ENCODE measurements at regions not wholly inside any gene's neighbourhood (a gene's known extent, or its start where the extent isn't known, plus 50 kb on each side); places are given as distances from the start of the nearest gene placed in this dataset.
"Not testable (repeated sequence)": the region's sequence is repeated elsewhere in the genome, so short reads cannot be mapped to it uniquely, and the experiment has no call there.

- DNase-seq (ENCODE audit: low read depth in 2 of 2) = no peak
Measured at GRCh38 chr21:35573472-35574374, 486.6 kb downstream of the SETD4 start.

- no peak for DNase-seq (ENCODE audit: low read depth in 2 of 2)
Measured at GRCh38 chr21:35571910-35572309, 488.4 kb downstream of the SETD4 start.

- no peak for DNase-seq (ENCODE audit: low read depth in 2 of 2)
Measured at GRCh38 chr21:35568643-35569042, 491.7 kb downstream of the SETD4 start.

GRCh38 chr21:35566874-35567273 is 493.5 kb downstream of the SETD4 start:
- DNase-seq (ENCODE audit: low read depth in 2 of 2) = no peak

GRCh38 chr21:35565204-35565611 is 495.1 kb downstream of the SETD4 start:
- no peak for DNase-seq (ENCODE audit: low read depth in 2 of 2)

- DNase-seq (ENCODE audit: low read depth in 2 of 2) = no peak
Measured at GRCh38 chr21:35563885-35564451, 496.4 kb downstream of the SETD4 start.

- no peak for DNase-seq (ENCODE audit: low read depth in 2 of 2)
Measured at GRCh38 chr21:35562876-35563275, 497.4 kb downstream of the SETD4 start.

- no peak for DNase-seq (ENCODE audit: low read depth in 2 of 2)
Measured at GRCh38 chr21:35561116-35561515, 499.2 kb downstream of the SETD4 start.

- DNase-seq (ENCODE audit: low read depth in 2 of 2) = no peak
Measured at GRCh38 chr21:35559829-35560225, 500.5 kb downstream of the SETD4 start.

GRCh38 chr21:35559128-35559828 is 501.0 kb downstream of the SETD4 start:
- DNase-seq (ENCODE audit: low read depth in 2 of 2) = no peak

GRCh38 chr21:35556536-35556935 is 503.8 kb downstream of the SETD4 start:
- no peak for DNase-seq (ENCODE audit: low read depth in 2 of 2)

GRCh38 chr21:35552483-35552882 is 503.4 kb upstream of the RUNX1 start:
- DNase-seq (ENCODE audit: low read depth in 2 of 2) = not testable (repeated sequence)

GRCh38 chr21:35548904-35549615 is 500.0 kb upstream of the RUNX1 start:
- DNase-seq (ENCODE audit: low read depth in 2 of 2) = no peak

GRCh38 chr21:35547946-35548774 is 499.1 kb upstream of the RUNX1 start:
- DNase-seq (ENCODE audit: low read depth in 2 of 2) = no peak

- no peak for DNase-seq (ENCODE audit: low read depth in 2 of 2)
Measured at GRCh38 chr21:35543746-35544145, 494.6 kb upstream of the RUNX1 start.

GRCh38 chr21:35540950-35541638 is 492.0 kb upstream of the RUNX1 start:
- no peak for DNase-seq (ENCODE audit: low read depth in 2 of 2)

GRCh38 chr21:35538386-35538785 is 489.3 kb upstream of the RUNX1 start:
- DNase-seq (ENCODE audit: low read depth in 2 of 2) = no peak

GRCh38 chr21:35537604-35538003 is 488.5 kb upstream of the RUNX1 start:
- no peak for DNase-seq (ENCODE audit: low read depth in 2 of 2)

- no peak for DNase-seq (ENCODE audit: low read depth in 2 of 2)
Measured at GRCh38 chr21:35533893-35534292, 484.8 kb upstream of the RUNX1 start.

GRCh38 chr21:35530766-35531165 is 481.7 kb upstream of the RUNX1 start:
- DNase-seq (ENCODE audit: low read depth in 2 of 2) = no peak

Data from stimulated activated CD8-positive, alpha-beta memory T cell treated with anti-CD3 and anti-CD28 coated beads, Interleukin-7, amount 100 ng/mL, for 1 hour (primary cell).